GM12873 (cell line): ENCODE measurements at regions not wholly inside any gene's neighbourhood (a gene's known extent, or its start where the extent isn't known, plus 50 kb on each side); places are given as distances from the start of the nearest gene placed in this dataset.

ENCODE experiments used
- CTCF ChIP-seq: IDR thresholded peaks from 2 replicates; pipeline ENCODE4 v1.5.1; 2012; ENCODE audit warnings: low read depth, mild to moderate bottlenecking, moderate library complexity, low read length, control low read depth; ENCODE audit not compliant: insufficient read depth; ENCODE audit errors: missing control alignments

GRCh38 chr6:154578004-154578559, 67.6 kb upstream of the CNKSR3 start:
- TF ChIP-seq CTCF, result no peak

GRCh38 chr6:154579046-154579445, 68.6 kb upstream of the CNKSR3 start:
- no peak for TF ChIP-seq CTCF

GRCh38 chr6:154579485-154579884, 69.0 kb upstream of the CNKSR3 start:
- no peak for TF ChIP-seq CTCF

- TF ChIP-seq CTCF, result no peak
These were observed 70.1 kb upstream of the CNKSR3 start for GRCh38 chr6:154580397-154581135.

- no peak for TF ChIP-seq CTCF
These were observed 72.2 kb upstream of the CNKSR3 start for GRCh38 chr6:154582696-154583095.

GRCh38 chr6:154583546-154584188, 73.2 kb upstream of the CNKSR3 start:
- TF ChIP-seq CTCF, result no peak

GRCh38 chr6:154590756-154591155, 80.3 kb upstream of the CNKSR3 start:
- no peak for TF ChIP-seq CTCF
